ENCODE measurements at regions not wholly inside any gene's neighbourhood (a gene's known extent, or its start where the extent isn't known, plus 50 kb on each side); places are given as distances from the start of the nearest gene placed in this dataset.
A peak's percentile ranks its signal among the peaks of the same experiment; 100 is the strongest.

GRCh38 chr1:67991546-67991945 is 58.9 kb downstream of the DIRAS3 start:
- DNase-seq = no peak

DNA sequence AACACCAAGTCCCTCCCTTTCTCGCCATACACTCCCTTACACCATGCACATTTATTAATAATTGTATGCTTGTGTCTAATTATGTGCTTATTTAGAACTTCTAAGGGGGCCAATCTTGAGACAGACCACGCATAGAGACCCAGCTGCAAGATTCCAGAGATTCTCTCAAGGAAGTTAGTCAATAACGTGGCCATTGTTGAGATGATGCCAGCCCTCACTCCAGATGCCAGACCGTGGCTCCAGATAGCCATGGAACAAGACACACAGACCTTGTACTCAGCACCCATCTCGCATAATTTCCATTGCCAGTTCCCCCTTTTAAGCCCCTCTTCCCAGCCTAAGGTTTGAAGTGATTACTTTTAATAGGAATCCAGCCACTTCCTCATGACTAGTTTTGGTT is 62.4 kb downstream of the DIRAS3 start:
- no peak for DNase-seq

DNA sequence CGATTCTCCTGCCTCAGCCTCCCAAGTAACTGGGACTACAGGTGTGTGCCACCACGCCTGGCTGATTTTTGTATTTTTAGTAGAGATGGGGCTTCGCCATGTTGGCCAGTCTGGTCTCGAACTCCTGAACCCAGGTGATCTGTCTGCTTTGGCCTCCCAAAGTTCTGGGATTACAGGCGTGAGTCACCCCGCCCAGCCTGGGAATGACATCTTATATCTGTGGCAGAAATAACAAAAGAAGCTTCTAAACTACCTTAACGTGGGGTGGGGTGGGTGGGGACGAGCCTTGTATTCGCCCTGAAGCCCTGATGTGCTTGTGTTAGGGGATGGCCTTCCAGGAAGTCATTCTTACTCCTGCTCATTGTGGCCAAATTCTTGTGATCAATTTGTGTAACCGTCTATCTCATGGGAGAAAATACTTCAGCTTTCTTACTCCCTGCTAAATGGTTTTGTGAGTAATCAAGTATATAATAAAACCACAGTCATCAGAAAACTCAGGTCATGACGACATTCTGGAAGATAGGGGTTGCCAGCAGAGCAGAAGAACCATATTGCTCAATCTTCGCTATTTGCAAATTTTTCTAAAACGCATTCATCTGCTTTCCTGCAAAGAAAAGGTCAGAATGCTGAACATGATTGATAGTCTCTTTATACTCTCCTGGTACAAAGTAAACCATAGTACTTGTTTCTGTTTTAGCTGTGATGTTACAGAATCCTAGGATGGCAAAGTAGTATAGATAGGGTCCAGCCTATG is 63.2 kb downstream of the DIRAS3 start:
- DNase-seq = no peak

DNA sequence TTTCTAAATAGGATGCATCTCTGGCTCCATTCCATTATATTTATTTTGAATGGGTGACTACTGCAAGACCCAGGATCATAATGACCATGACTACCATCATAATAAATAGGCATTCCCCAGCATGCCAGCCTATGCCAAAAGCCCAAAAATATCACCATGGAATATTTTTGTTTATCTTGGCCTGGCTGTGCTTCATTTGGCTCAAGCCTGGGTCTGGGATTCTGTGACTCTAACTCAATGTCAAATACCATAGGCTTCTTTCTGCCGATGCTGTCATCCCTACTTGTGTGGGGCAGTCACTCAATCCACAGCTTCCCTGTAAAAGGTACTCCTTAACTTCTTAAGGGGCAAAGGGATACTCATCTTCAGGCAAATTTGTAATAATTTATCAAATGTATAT is 66.6 kb downstream of the DIRAS3 start:
- DNase-seq = no peak

GRCh38 chr1:67980028-67980427 is 70.4 kb downstream of the DIRAS3 start:
- DNase-seq = no peak

DNA sequence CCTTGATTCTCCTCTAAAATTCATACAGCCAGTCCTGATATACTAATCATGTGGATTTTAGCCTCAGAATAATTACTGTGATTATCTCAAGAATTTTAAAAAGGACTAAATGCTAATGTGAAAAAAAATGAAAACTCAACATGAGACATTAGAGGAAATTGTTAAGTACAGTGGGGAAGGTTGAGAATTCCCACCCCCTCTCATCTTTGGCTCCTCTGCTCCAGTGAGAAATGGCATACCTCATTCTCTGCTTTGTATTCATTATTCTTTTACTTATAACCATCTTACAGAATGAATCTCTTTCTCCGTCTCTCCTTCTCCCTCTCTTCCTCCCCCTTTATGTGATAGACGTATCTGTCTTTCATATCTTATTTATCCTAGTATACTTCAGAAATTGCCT is 70.9 kb downstream of the DIRAS3 start:
- no peak for DNase-seq

DNA sequence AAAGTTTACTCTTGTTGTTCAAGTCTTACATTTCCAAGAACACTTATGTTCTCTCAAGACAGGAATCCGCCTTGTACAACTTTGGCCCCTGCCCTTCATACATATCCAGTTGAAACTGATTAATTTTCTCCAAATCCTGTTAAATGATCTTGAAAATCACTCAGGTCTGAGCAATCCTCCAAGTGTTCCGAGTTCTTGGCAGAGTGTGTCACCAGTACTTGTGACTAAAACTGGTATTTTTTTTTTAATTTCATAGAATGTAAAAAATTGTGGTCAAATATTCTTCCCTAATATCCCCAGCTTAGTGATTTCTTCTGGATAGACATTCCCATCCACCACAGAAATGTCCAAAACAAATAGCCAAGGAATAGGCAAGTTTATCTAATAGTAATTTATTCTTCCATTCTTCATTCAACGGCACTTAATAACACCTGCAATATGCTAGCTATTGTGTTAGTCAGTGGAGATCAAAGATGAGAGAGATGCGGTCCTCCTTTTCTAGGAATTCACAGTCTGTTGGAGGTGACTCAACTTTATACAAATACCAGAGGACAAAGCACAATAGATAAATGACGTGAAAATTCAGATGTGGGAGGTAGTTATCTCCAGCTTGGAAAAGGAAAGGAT is 71.4 kb downstream of the DIRAS3 start:
- no peak for DNase-seq

- DNase-seq = no peak
Observed at GRCh38 chr1:67977756-67978155, 72.7 kb downstream of the DIRAS3 start.

DNA sequence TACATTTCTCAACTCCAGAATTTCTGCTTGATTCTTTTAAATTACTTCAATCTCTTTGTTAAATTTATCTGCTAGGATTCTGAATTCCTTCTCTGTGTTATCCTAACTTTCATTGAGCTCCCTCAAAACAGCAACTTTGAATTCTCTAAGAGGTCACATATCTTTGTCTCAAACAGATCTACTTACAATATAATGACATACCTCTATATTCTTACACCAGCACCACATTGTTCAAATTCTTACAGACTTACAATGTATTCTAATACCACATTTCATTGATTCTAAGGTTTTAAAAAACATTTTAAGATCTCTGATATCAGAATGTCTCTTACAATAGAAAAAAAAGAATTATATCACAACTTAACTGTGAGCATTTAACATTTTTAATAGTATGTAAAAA is 77.4 kb downstream of the DIRAS3 start:
- DNase-seq = no peak

DNA sequence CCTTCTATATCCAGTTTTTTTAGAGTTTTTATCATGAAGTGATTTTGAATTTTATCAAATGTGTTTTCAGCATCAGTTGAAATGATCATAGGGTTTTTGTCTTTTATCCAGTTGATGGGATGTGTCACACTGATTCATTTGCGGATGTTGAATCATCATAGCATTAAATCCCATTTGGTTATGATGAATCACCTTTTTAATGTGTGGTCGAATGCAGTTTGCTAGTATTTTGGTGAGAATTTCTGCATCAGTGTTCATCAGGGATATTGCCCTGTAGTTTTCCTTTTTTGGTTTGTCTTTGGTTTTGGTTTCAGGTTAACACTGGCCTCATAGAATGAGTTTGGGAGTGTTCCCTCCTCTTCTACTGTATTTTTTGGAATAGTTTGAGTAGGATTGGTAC is 80.3 kb downstream of the DIRAS3 start:
- no peak for DNase-seq

GRCh38 chr1:67969446-67969845 is 81.0 kb downstream of the DIRAS3 start:
- no peak for DNase-seq

DNA sequence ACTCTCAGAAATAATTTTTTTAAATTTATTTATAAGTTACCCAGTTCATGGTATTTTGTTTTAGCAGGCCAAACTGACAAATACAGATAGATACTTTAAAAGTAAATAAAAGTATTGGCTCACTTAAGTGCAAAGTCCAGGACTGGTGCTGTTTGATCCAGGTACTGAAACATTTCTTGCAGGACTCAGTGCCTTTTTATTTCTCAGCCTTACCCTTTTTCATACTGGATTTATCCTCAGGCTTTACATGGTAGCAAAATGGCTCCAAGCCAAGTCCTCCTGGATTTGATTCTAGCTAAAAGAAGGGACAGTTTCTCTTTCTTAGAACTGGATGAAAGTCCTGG is 83.8 kb downstream of the DIRAS3 start:
- DNase-seq = no peak

GRCh38 chr1:67965995-67966665 is 84.3 kb downstream of the DIRAS3 start:
- no peak for DNase-seq

- no peak for DNase-seq
Observed at GRCh38 chr1:67963263-67963662, 87.2 kb downstream of the DIRAS3 start.

- DNase-seq = no peak
Observed at GRCh38 chr1:67960766-67961165, 89.7 kb downstream of the DIRAS3 start.

DNA sequence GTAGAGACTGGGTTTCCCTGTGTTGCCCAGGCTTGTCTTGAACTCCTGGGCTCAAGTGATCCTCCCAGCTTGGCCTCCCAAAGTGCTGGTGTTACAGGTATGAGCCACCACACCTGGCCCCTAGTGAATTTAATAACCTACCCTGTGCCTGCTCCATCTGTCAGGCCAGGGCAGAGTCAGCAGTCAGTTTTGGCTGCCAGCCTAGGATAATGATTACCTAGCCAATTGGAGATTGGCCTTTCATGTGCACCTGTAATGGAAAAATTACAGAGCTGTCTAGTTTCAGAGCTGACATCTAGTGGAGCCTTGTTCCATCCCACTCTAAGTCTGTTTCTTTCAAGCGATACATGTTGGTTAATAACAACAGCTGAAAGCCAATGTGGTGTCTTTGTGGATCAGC is 92.0 kb downstream of the DIRAS3 start:
- DNase-seq = no peak

GRCh38 chr1:67957066-67957465 is 93.4 kb downstream of the DIRAS3 start:
- DNase-seq = peak; percentile 36 to 57

- DNase-seq = no peak
Observed at GRCh38 chr1:67956116-67956515, 94.3 kb downstream of the DIRAS3 start.

GRCh38 chr1:67955591-67955990 is 94.8 kb downstream of the DIRAS3 start:
- peak in 1 of 2 donors; percentile 16 for DNase-seq

GRCh38 chr1:67953301-67953700 is 97.1 kb downstream of the DIRAS3 start:
- DNase-seq = no peak

GRCh38 chr1:67952071-67952470 is 98.4 kb downstream of the DIRAS3 start:
- DNase-seq = no peak

DNA sequence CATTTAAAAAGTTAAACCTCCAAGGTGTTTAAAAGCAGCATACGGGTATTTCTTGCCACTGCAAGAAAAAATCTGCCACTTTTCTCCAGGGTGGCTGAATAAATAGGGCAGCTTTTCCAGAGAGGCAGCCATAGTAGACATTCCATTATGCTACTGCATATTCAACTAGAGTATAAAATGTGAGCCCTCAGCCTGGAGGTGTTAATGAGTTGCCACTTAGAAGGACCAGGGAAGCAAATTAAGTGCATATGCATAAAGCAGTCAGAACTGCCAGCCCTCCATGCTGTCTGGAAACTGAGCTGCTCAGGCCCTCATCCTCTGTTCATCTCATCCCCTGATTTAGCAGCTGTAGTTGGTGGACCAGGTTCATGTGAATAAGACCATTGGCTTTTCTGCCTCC is 99.4 kb downstream of the DIRAS3 start:
- no peak for DNase-seq

Measured in right lung (tissue), 2 donors.